GM12878 (cell line): ENCODE measurements at regions not wholly inside any gene's neighbourhood (a gene's known extent, or its start where the extent isn't known, plus 50 kb on each side); places are given as distances from the start of the nearest gene placed in this dataset.
A peak's percentile ranks its signal among the peaks of the same experiment; 100 is the strongest.

Experiments
- CREB1 ChIP-seq: IDR thresholded peaks from 2 replicates; pipeline ENCODE4 v1.6.1; 2012; ENCODE audit warnings: low read depth, mild to moderate bottlenecking, inconsistent platforms
- HCFC1 ChIP-seq: fragments of 150-350 bp; IDR thresholded peaks from 2 replicates; pipeline ENCODE4 v1.6.1; 2014; ENCODE audit warnings: low read length
- KLF5 ChIP-seq: fragments of 450-650 bp; IDR thresholded peaks from 2 replicates; pipeline ENCODE4 v1.6.1; 2014; ENCODE audit warnings: mild to moderate bottlenecking; ENCODE audit not compliant: partially characterized antibody
- RELA ChIP-seq: fragments of 450-650 bp; IDR thresholded peaks from 2 replicates; pipeline ENCODE4 v1.8.0; 2014; ENCODE audit warnings: borderline replicate concordance; ENCODE audit not compliant: partially characterized antibody
- RUNX3 ChIP-seq: IDR thresholded peaks from 2 replicates; pipeline ENCODE4 v1.6.1; 2012; ENCODE audit warnings: low read length, inconsistent platforms
- TCF3 ChIP-seq: IDR thresholded peaks from 2 replicates; pipeline ENCODE4 v1.6.1; 2012; ENCODE audit warnings: low read depth, mild to moderate bottlenecking, low read length, borderline replicate concordance; ENCODE audit not compliant: insufficient read depth
- ZNF274 ChIP-seq: IDR thresholded peaks from one replicate; pipeline ENCODE4 v1.8.0; 2011; ENCODE audit not compliant: insufficient read length, insufficient read depth
- ZNF622 ChIP-seq: fragments of 450-650 bp; IDR thresholded peaks from 2 replicates; pipeline ENCODE4 v1.6.1; 2017; ENCODE audit warnings: mild to moderate bottlenecking, inconsistent platforms
- TF ChIP-seq, protein P1 (sequence below): fragments of 450-650 bp; IDR thresholded peaks from 2 replicates; pipeline ENCODE4 v1.6.1; 2017; ENCODE audit warnings: low read depth, mild to moderate bottlenecking, moderate library complexity
- TF ChIP-seq, protein P2 (sequence below): IDR thresholded peaks from 2 replicates; pipeline ENCODE4 v1.6.1; 2012; ENCODE audit warnings: low read depth, low read length, improper control_type of control experiment
- TF ChIP-seq, protein P3 (sequence below): fragments of 450-650 bp; IDR thresholded peaks from 2 replicates; pipeline ENCODE4 v1.6.1; 2016; ENCODE audit warnings: mild to moderate bottlenecking, moderate library complexity, borderline replicate concordance

DNA sequence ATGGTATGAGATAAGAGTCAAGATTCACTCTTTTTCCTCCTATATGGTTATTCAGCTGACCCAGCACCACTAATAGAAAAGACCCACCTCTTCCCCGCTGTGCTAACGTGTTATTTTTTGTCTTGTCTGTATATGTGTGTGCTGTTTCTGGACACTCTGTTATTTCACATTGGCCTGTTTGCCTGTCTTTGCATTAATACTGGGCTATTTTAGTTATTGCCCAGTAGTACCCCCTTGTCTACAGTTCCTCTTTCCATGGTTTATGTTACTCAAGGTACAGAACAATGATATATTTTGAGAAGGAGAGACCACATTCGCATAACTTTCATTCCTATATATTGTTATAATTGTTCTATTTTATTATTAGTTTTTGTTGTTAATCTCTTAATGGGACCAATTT is 74.0 kb upstream of the SIAH1 start (continued):
- TF ChIP-seq, protein P1, sequence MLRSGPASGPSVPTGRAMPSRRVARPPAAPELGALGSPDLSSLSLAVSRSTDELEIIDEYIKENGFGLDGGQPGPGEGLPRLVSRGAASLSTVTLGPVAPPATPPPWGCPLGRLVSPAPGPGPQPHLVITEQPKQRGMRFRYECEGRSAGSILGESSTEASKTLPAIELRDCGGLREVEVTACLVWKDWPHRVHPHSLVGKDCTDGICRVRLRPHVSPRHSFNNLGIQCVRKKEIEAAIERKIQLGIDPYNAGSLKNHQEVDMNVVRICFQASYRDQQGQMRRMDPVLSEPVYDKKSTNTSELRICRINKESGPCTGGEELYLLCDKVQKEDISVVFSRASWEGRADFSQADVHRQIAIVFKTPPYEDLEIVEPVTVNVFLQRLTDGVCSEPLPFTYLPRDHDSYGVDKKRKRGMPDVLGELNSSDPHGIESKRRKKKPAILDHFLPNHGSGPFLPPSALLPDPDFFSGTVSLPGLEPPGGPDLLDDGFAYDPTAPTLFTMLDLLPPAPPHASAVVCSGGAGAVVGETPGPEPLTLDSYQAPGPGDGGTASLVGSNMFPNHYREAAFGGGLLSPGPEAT, result no peak
- TF ChIP-seq ZNF622 (no peak), KLF5 (no peak), ZNF274 (no peak), RELA (no peak), RUNX3 (peak; percentile 47; the same call in 1 of the 2 replicates), CREB1 (no peak), TCF3 (no peak), HCFC1 (no peak)
- TF ChIP-seq, protein P2, sequence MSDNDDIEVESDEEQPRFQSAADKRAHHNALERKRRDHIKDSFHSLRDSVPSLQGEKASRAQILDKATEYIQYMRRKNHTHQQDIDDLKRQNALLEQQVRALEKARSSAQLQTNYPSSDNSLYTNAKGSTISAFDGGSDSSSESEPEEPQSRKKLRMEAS, result no peak
- TF ChIP-seq, protein P3, sequence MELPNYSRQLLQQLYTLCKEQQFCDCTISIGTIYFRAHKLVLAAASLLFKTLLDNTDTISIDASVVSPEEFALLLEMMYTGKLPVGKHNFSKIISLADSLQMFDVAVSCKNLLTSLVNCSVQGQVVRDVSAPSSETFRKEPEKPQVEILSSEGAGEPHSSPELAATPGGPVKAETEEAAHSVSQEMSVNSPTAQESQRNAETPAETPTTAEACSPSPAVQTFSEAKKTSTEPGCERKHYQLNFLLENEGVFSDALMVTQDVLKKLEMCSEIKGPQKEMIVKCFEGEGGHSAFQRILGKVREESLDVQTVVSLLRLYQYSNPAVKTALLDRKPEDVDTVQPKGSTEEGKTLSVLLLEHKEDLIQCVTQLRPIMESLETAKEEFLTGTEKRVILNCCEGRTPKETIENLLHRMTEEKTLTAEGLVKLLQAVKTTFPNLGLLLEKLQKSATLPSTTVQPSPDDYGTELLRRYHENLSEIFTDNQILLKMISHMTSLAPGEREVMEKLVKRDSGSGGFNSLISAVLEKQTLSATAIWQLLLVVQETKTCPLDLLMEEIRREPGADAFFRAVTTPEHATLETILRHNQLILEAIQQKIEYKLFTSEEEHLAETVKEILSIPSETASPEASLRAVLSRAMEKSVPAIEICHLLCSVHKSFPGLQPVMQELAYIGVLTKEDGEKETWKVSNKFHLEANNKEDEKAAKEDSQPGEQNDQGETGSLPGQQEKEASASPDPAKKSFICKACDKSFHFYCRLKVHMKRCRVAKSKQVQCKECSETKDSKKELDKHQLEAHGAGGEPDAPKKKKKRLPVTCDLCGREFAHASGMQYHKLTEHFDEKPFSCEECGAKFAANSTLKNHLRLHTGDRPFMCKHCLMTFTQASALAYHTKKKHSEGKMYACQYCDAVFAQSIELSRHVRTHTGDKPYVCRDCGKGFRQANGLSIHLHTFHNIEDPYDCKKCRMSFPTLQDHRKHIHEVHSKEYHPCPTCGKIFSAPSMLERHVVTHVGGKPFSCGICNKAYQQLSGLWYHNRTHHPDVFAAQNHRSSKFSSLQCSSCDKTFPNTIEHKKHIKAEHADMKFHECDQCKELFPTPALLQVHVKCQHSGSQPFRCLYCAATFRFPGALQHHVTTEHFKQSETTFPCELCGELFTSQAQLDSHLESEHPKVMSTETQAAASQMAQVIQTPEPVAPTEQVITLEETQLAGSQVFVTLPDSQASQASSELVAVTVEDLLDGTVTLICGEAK, result peak; percentile 7; the same call in 1 of the 2 replicates
